ENCODE measurements at regions not wholly inside any gene's neighbourhood (a gene's known extent, or its start where the extent isn't known, plus 50 kb on each side); places are given as distances from the start of the nearest gene placed in this dataset.

DNA sequence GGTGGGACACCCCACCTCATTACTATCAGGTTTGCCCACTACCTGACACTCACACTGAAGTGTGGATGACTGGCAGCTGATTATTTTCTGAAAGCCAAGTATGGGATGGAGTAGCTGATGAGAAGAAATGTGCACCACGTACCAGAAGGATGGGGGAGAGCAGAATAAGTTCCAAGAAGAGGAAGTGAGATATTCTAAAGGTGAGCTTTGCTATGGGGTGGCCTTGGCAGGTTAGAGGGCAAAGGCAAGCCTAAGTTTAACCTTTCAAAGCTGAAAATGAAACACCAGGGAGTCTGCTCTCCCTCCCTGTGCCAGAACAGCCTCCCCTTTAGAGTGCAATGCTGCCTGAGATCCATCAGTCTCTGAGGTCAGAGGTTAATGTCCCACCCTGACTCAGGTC, 196.1 kb upstream of the OSR1 start:
- FAIRE-seq (no peak), DNase-seq (ENCODE audit: insufficient read length, low spot score) (no peak)
- TF ChIP-seq, protein P1, sequence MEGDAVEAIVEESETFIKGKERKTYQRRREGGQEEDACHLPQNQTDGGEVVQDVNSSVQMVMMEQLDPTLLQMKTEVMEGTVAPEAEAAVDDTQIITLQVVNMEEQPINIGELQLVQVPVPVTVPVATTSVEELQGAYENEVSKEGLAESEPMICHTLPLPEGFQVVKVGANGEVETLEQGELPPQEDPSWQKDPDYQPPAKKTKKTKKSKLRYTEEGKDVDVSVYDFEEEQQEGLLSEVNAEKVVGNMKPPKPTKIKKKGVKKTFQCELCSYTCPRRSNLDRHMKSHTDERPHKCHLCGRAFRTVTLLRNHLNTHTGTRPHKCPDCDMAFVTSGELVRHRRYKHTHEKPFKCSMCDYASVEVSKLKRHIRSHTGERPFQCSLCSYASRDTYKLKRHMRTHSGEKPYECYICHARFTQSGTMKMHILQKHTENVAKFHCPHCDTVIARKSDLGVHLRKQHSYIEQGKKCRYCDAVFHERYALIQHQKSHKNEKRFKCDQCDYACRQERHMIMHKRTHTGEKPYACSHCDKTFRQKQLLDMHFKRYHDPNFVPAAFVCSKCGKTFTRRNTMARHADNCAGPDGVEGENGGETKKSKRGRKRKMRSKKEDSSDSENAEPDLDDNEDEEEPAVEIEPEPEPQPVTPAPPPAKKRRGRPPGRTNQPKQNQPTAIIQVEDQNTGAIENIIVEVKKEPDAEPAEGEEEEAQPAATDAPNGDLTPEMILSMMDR (IDR thresholded peaks at IDR 0.05; ENCODE audit: insufficient read depth, missing control alignments), result no peak

DNA sequence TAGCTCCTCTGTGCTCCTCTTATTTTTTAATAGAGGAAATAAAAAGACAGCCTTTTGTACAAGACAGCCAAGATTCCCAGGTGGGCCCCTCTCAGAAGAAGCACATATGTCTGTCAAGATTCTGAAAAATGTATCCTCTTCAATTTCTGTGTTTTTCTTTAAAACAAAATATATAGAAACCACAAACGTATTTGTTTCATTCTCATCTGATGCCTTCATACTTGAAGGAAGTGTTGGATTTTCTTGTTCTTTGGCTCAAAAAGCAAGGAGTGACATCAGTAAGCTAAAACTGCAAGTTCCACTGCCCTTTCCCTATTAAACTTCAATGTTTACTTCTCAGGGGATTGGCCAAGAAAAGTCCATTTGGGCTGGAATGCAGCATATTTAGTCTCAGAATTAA, 193.8 kb upstream of the OSR1 start:
- TF ChIP-seq, protein P1 (IDR thresholded peaks at IDR 0.05; ENCODE audit: insufficient read depth, missing control alignments), result no peak
- DNase-seq (ENCODE audit: insufficient read length, low spot score), result no peak

DNA sequence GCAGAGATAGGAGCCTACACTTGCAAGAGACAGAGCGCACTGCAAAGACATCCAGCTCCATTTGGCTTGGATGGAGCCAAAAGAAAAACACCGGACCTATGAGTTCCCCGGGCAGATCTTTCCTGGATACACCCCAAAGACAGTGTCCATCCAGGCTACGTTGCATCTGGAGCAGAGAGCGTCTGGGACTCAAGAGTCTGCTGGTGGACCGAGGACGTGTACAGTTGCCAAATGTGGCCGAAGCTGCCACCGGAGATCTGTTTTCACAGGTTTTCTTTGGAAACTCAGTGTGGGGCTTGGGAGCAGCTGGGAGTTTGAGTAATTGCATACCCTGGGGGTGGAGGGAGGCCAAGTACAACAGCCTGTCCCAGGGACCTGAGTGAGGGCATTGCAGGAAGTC, 192.3 kb upstream of the OSR1 start:
- DNase-seq (ENCODE audit: insufficient read length, low spot score) (no peak), FAIRE-seq (no peak)
- TF ChIP-seq, protein P1 (IDR thresholded peaks at IDR 0.05; ENCODE audit: insufficient read depth, missing control alignments), result no peak

More for the DNA sequence above, 193.8 kb upstream of the OSR1 start:
- FAIRE-seq, result no peak

DNA sequence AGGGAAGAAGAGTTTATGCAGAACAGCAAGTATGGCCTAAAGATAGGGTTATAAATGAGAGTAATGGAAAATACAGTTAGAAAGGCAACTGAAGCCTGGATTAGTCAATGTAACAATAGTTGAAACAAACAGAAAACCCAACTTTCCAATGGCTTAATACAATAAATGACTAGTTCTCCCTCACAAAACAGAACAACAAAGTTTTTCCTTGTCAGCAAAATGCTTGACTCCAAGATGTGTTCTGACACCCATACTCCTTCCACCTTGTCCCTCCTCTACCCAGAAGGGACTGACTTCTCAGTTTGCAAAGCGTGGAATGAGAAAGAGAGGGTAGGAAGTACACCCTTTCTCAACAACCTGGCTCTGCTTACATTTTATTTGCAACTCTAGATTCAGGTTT, 191.4 kb upstream of the OSR1 start:
- DNase-seq (ENCODE audit: insufficient read length, low spot score), result no peak

DNA sequence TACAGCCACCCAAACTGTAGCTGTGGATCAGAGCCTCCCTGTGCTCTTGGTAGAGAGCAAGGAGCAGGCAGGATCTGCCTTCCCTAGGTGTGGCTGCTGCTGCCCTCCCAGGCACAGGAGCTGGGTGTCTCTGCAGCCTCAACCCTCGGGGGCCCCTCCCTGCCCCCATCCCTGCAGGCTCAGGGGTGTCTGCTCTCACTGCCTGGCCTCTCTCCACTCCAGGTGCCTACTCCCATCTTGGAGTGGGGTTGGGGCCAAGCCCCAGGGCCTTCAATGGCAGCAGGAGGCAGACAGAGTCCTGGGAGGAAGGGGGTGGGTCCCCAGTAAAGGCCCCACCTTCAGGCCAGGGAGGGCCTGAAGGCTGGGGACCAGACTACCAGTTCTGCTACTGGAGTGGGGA, 189.7 kb upstream of the OSR1 start:
- DNase-seq (ENCODE audit: insufficient read length, low spot score), result no peak
- TF ChIP-seq, protein P1 (IDR thresholded peaks at IDR 0.05; ENCODE audit: insufficient read depth, missing control alignments), result no peak
- no peak for FAIRE-seq

More for the DNA sequence above, 191.4 kb upstream of the OSR1 start:
- no peak for FAIRE-seq
- TF ChIP-seq, protein P1 (IDR thresholded peaks at IDR 0.05; ENCODE audit: insufficient read depth, missing control alignments), result no peak

DNA sequence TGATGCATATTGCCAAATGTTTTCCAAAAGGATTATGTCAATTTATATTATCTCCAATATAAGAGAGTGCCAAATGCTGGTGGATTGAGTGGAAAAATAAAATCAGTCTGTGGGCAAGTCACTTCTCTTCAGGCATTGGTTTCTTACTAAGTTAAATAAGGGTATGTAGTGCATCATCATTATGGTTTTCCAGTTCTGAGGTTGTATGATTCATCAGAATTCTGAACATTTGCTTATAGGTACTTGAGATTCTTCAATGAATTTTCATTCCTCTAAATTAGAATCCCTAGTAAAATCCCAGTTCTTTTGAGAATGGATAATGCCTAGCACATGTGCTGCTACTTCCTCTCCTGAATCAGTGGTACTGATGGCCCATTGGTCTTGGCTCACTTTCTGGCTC, 188.9 kb upstream of the OSR1 start:
- DNase-seq (ENCODE audit: insufficient read length, low spot score), result no peak
- no peak for FAIRE-seq
- TF ChIP-seq, protein P1 (IDR thresholded peaks at IDR 0.05; ENCODE audit: insufficient read depth, missing control alignments), result no peak

DNA sequence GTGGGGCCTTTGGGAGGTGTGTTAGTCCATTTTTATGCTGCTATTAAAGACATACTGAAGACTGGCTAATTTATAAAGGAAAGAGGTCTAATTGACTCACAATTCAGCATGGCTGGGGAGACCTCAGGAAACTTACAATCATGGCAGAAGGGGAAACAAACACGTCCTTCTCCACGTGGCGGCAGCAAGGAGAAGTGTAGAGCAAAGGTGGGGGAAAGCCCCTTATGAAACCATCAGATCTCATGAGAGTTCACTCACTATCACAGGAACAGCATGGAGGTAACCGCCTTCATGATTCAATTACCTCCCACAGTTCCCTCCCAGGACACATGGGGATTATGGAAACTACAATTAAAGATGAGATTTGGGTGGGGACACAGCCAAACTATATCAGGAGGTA, 187.1 kb upstream of the OSR1 start:
- FAIRE-seq (no peak), DNase-seq (ENCODE audit: insufficient read length, low spot score) (no peak)
- TF ChIP-seq, protein P1 (IDR thresholded peaks at IDR 0.05; ENCODE audit: insufficient read depth, missing control alignments), result no peak
